Loucy (cell line): ENCODE measurements at regions not wholly inside any gene's neighbourhood (a gene's known extent, or its start where the extent isn't known, plus 50 kb on each side); places are given as distances from the start of the nearest gene placed in this dataset.

Experiments
- H2AFZ ChIP-seq: fragments of 200-600 bp; sonication (generic); 2 replicates; pipeline ENCODE4 v1.6.0; 2016; ENCODE audit warnings: antibody characterized with exemption, mild to moderate bottlenecking, low read length, moderate library complexity
- H3F3A ChIP-seq: fragments of 200-600 bp; 2 replicates; pipeline ENCODE4 v1.6.0; 2016; ENCODE audit warnings: antibody characterized with exemption, low read depth, mild to moderate bottlenecking
- H3K27me3 ChIP-seq: fragments of 200-600 bp; sonication (generic); 2 replicates; pipeline ENCODE4 v1.6.1; 2014; ENCODE audit warnings: low read length, mild to moderate bottlenecking; ENCODE audit not compliant: insufficient read depth, poor library complexity, severe bottlenecking
- H3K36me3 ChIP-seq: fragments of 200-600 bp; sonication (generic); 2 replicates; pipeline ENCODE4 v1.6.1; 2016; ENCODE audit warnings: low read length; ENCODE audit not compliant: insufficient read depth
- H3K4me1 ChIP-seq: fragments of 200-600 bp; sonication (generic); 2 replicates; pipeline ENCODE4 v1.5.1; 2014; ENCODE audit warnings: low read length, mild to moderate bottlenecking; ENCODE audit not compliant: insufficient read depth, poor library complexity, severe bottlenecking
- H3K4me2 ChIP-seq: fragments of 200-600 bp; sonication (generic); 2 replicates; pipeline ENCODE4 v1.6.0; 2014; ENCODE audit warnings: antibody characterized with exemption, low read length, low read depth, mild to moderate bottlenecking; ENCODE audit not compliant: poor library complexity, severe bottlenecking
- H3K4me3 ChIP-seq: fragments of 200-600 bp; sonication (generic); 2 replicates; pipeline ENCODE4 v1.5.1; 2014; ENCODE audit warnings: low read length, mild to moderate bottlenecking, mixed read lengths; ENCODE audit not compliant: poor library complexity, severe bottlenecking
- H3K79me2 ChIP-seq: fragments of 200-600 bp; sonication (generic); 2 replicates; pipeline ENCODE4 v1.6.1; 2014; ENCODE audit warnings: low read length; ENCODE audit not compliant: insufficient read depth
- H3K9ac ChIP-seq: fragments of 200-600 bp; sonication (generic); 2 replicates; pipeline ENCODE4 v1.6.0; 2014; ENCODE audit warnings: mild to moderate bottlenecking, low read depth, low read length, moderate library complexity; ENCODE audit not compliant: poor library complexity, severe bottlenecking
- H3K9me2 ChIP-seq: fragments of 200-600 bp; sonication (generic); replicated peaks from 2 replicates; pipeline ENCODE4 v1.6.1; 2016; ENCODE audit warnings: low read depth, low read length, mixed read lengths
- H3K9me3 ChIP-seq: fragments of 200-600 bp; sonication (generic); 2 replicates; pipeline ENCODE4 v1.6.1; 2014; ENCODE audit warnings: mild to moderate bottlenecking, antibody characterized with exemption, low read length, low read depth; ENCODE audit not compliant: insufficient read depth
- H4K20me1 ChIP-seq: fragments of 200-600 bp; sonication (generic); 2 replicates; pipeline ENCODE4 v1.6.0; 2014; ENCODE audit warnings: antibody characterized with exemption, low read length, mild to moderate bottlenecking; ENCODE audit not compliant: insufficient read depth, poor library complexity, severe bottlenecking
- EZH2phosphoT487 ChIP-seq: fragments of 200-600 bp; IDR thresholded peaks from 2 replicates; pipeline ENCODE4 v1.6.1; 2018; ENCODE audit warnings: antibody characterized with exemption, mild to moderate bottlenecking, moderate library complexity, borderline replicate concordance
- TF ChIP-seq, protein P1 (sequence below): fragments of 200-600 bp; sonication (generic); conservative IDR thresholded peaks from 2 replicates; pipeline ENCODE4 v1.5.1; 2014; ENCODE audit warnings: mild to moderate bottlenecking, antibody characterized with exemption, low read length

- no peaks in the 10 kb centered on the region for H3K36me3 ChIP-seq
- no peak overlapping the region for H2AFZ ChIP-seq
- no peak for TF ChIP-seq EZH2phosphoT487
- TF ChIP-seq, protein P1, sequence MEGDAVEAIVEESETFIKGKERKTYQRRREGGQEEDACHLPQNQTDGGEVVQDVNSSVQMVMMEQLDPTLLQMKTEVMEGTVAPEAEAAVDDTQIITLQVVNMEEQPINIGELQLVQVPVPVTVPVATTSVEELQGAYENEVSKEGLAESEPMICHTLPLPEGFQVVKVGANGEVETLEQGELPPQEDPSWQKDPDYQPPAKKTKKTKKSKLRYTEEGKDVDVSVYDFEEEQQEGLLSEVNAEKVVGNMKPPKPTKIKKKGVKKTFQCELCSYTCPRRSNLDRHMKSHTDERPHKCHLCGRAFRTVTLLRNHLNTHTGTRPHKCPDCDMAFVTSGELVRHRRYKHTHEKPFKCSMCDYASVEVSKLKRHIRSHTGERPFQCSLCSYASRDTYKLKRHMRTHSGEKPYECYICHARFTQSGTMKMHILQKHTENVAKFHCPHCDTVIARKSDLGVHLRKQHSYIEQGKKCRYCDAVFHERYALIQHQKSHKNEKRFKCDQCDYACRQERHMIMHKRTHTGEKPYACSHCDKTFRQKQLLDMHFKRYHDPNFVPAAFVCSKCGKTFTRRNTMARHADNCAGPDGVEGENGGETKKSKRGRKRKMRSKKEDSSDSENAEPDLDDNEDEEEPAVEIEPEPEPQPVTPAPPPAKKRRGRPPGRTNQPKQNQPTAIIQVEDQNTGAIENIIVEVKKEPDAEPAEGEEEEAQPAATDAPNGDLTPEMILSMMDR = no peak
- no peaks in the 10 kb centered on the region for H3K79me2 ChIP-seq
- H3K9ac ChIP-seq = no peak overlapping the region
- H3K4me2 ChIP-seq = no peak overlapping the region
- no peaks in the 10 kb centered on the region for H3F3A ChIP-seq
- H3K9me2 ChIP-seq = no peaks in the 10 kb centered on the region
- H3K4me1 ChIP-seq = no peaks in the 10 kb centered on the region
- H3K27me3 ChIP-seq = no peaks in the 10 kb centered on the region
- no peaks in the 10 kb centered on the region for H4K20me1 ChIP-seq
- H3K4me3 ChIP-seq = no peak overlapping the region
- H3K9me3 ChIP-seq = no peaks in the 10 kb centered on the region
These were observed 75.2 kb upstream of the TMCC3 start for GRCh38 chr12:94725375-94726168.

DNA sequence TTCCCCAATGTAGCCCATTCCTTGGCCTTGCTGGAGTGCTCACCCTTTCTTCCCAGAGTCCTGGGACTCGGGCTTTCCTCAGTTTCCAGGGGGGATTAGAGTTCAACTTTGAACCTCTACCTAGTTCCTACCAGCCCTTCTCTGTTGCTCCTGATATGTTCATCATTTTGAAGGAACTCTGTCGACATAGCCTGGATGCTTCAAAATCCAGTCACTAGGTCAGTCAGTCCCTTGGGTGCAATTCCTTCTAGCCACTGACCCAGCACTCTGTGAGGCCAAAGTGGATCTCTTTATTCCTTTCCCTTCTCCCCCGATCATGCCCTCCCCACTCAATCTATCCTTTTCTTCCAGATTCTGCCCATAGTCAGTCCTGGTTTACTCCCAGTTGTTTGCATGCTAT lies 72.3 kb upstream of the TMCC3 start:
- H4K20me1 ChIP-seq = no peaks in the 10 kb centered on the region
- no peaks in the 10 kb centered on the region for H3K27me3 ChIP-seq
- H3K4me2 ChIP-seq = no peak overlapping the region
- H3K9me3 ChIP-seq = no peaks in the 10 kb centered on the region
- no peaks in the 10 kb centered on the region for H3K4me1 ChIP-seq
- H3K36me3 ChIP-seq = no peaks in the 10 kb centered on the region
- no peaks in the 10 kb centered on the region for H3K9me2 ChIP-seq
- H3K9ac ChIP-seq = no peak overlapping the region
- H3F3A ChIP-seq = no peaks in the 10 kb centered on the region
- no peaks in the 10 kb centered on the region for H3K79me2 ChIP-seq
- H3K4me3 ChIP-seq = no peak overlapping the region
- no peak for TF ChIP-seq EZH2phosphoT487
- TF ChIP-seq, protein P1 = no peak
- no peak overlapping the region for H2AFZ ChIP-seq

DNA sequence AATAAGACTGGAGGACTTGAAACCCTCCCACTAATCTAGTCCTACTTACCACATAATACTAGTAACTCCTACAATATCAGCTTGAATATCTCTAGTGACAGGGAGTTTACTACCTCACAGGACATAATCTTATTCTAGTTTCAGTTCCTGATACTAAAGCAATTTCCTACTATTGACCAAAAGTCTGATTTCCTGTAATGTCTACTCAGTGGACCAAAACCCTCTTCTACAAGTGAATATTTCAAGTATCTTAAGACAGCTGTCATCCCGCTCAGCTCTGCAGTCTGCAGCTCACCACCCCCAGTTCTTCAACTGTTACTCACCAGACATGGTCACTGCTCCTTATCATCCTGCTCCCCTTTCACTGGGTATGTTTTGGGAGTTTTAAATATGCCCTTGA lies 70.8 kb upstream of the TMCC3 start:
- Histone ChIP-seq H3K4me2 (no peak overlapping the region), H4K20me1 (no peaks in the 10 kb centered on the region), H3K9me3 (no peaks in the 10 kb centered on the region), H3K9me2 (no peaks in the 10 kb centered on the region), H2AFZ (no peak overlapping the region), H3K79me2 (no peaks in the 10 kb centered on the region), H3F3A (no peaks in the 10 kb centered on the region), H3K9ac (no peak overlapping the region), H3K4me1 (no peaks in the 10 kb centered on the region), H3K36me3 (no peaks in the 10 kb centered on the region), H3K4me3 (no peak overlapping the region), H3K27me3 (no peaks in the 10 kb centered on the region)
- TF ChIP-seq, protein P1 = no peak
- TF ChIP-seq EZH2phosphoT487 = no peak
